Peyer's patch (tissue), 4 donors: ENCODE measurements at regions not wholly inside any gene's neighbourhood (a gene's known extent, or its start where the extent isn't known, plus 50 kb on each side); places are given as distances from the start of the nearest gene placed in this dataset.

Source experiments
- DNase-seq, 3 donors: peaks; one replicate each; pipeline ENCODE4 v3.0.0-alpha.2; 2017 to 2019
- H3K27ac ChIP-seq, 4 donors: fragments of 200-600 bp; sonication (generic); one replicate each; pipeline ENCODE4 v1.5.1; 2016 to 2019
- H3K27me3 ChIP-seq, 2 donors: fragments of 200-600 bp; sonication (generic); one replicate each; pipeline ENCODE4 v1.5.1; 2019
- H3K36me3 ChIP-seq, 3 donors: fragments of 200-600 bp; sonication (generic); one replicate each; pipeline ENCODE4 v1.5.1; 2016 to 2019
- H3K4me1 ChIP-seq, 4 donors: fragments of 200-600 bp; sonication (generic); one replicate each; pipeline ENCODE4 v1.5.1; 2016 to 2019
- H3K4me3 ChIP-seq, 4 donors: fragments of 200-600 bp; sonication (generic); 1 replicate in 3 of 4; 2 replicates in 1 of 4; pipeline ENCODE4 v1.5.1; 2016 to 2019; ENCODE audit warnings: mild to moderate bottlenecking in 1 of 4
- H3K9me3 ChIP-seq, 4 donors: fragments of 200-600 bp; sonication (generic); one replicate each; pipeline ENCODE4 v1.5.1; 2016 to 2019; ENCODE audit warnings: mild to moderate bottlenecking in 1 of 4
- CTCF ChIP-seq, 6 experiments: fragments of 450-650 bp in 4 of 6; fragments of 200-600 bp in 2 of 6; sonication (generic) in 1 of 6; IDR thresholded peaks; one replicate each; pipeline ENCODE4 v1.5.1; 2017 to 2019; ENCODE audit warnings: antibody characterized with exemption in 6 of 6, mild to moderate bottlenecking in 3 of 6, moderate library complexity in 1 of 6
- POLR2A ChIP-seq, 2 donors: fragments of 450-650 bp; IDR thresholded peaks; one replicate each; pipeline ENCODE4 v1.5.1; 2017; ENCODE audit warnings: antibody characterized with exemption in 2 of 2, mild to moderate bottlenecking in 2 of 2, moderate library complexity in 2 of 2

GRCh38 chr3:16789344-16790120 is 95.2 kb upstream of the PLCL2 start:
- Histone ChIP-seq H3K36me3 (no peaks in the 10 kb centered on the region), H3K27me3 (no peaks in the 10 kb centered on the region), H3K9me3 (no peaks in the 10 kb centered on the region), H3K27ac (no peak overlapping the region), H3K4me3 (no peak overlapping the region), H3K4me1 (no peaks in the 10 kb centered on the region)
- no peak for TF ChIP-seq CTCF (IDR thresholded peaks at IDR 0.05)
- no peak for TF ChIP-seq POLR2A (IDR thresholded peaks at IDR 0.05)
- no peak for DNase-seq

GRCh38 chr3:16790432-16791400 is 94.0 kb upstream of the PLCL2 start:
- no peak overlapping the region for H3K27ac ChIP-seq
- TF ChIP-seq POLR2A (IDR thresholded peaks at IDR 0.05) (no peak), CTCF (IDR thresholded peaks at IDR 0.05) (no peak)
- H3K9me3 ChIP-seq: no peaks in the 10 kb centered on the region
- H3K4me1 ChIP-seq: no peaks in the 10 kb centered on the region
- H3K36me3 ChIP-seq: no peaks in the 10 kb centered on the region
- H3K27me3 ChIP-seq: no peaks in the 10 kb centered on the region
- no peak for DNase-seq
- no peak overlapping the region for H3K4me3 ChIP-seq

- no peak for DNase-seq
- no peaks in the 10 kb centered on the region for H3K9me3 ChIP-seq
- H3K4me3 ChIP-seq: no peak overlapping the region
- no peaks in the 10 kb centered on the region for H3K4me1 ChIP-seq
- H3K27me3 ChIP-seq: no peaks in the 10 kb centered on the region
- TF ChIP-seq CTCF (IDR thresholded peaks at IDR 0.05) (no peak), POLR2A (IDR thresholded peaks at IDR 0.05) (no peak)
- H3K36me3 ChIP-seq: no peaks in the 10 kb centered on the region
- H3K27ac ChIP-seq: no peak overlapping the region
Measured at GRCh38 chr3:16793321-16793720, 91.4 kb upstream of the PLCL2 start.

- Histone ChIP-seq H3K36me3 (no peaks in the 10 kb centered on the region), H3K4me1 (no peaks in the 10 kb centered on the region), H3K9me3 (no peaks in the 10 kb centered on the region), H3K27ac (no peak overlapping the region), H3K27me3 (no peaks in the 10 kb centered on the region), H3K4me3 (no peak overlapping the region)
- TF ChIP-seq POLR2A (IDR thresholded peaks at IDR 0.05): no peak
- TF ChIP-seq CTCF (IDR thresholded peaks at IDR 0.05): no peak
- no peak for DNase-seq
Measured at GRCh38 chr3:16794257-16794656, 90.5 kb upstream of the PLCL2 start.

GRCh38 chr3:16795581-16795980 is 89.2 kb upstream of the PLCL2 start:
- Histone ChIP-seq H3K9me3 (no peaks in the 10 kb centered on the region), H3K27me3 (no peaks in the 10 kb centered on the region), H3K4me1 (no peaks in the 10 kb centered on the region), H3K27ac (no peak overlapping the region), H3K4me3 (no peak overlapping the region), H3K36me3 (no peaks in the 10 kb centered on the region)
- no peak for DNase-seq
- TF ChIP-seq CTCF (IDR thresholded peaks at IDR 0.05) (no peak), POLR2A (IDR thresholded peaks at IDR 0.05) (no peak)
